ENCODE measurements at regions not wholly inside any gene's neighbourhood (a gene's known extent, or its start where the extent isn't known, plus 50 kb on each side); places are given as distances from the start of the nearest gene placed in this dataset.

- no peaks in the 10 kb centered on the region for H3K9me2 ChIP-seq (ENCODE audit: insufficient read depth)
- ATAC-seq (no peak), DNase-seq (ENCODE audit: low read depth, low spot score) (no peak)
- ChIA-PET RAD21 (ENCODE audit: low non-redundant PET in 1 of 2, low total read pairs in 2 of 2, uncharacterized antibody in 2 of 2, unreplicated experiment in 2 of 2) (no interaction called here), CTCF (no interaction called here), POLR2A (no interaction called here)
- BruUV-seq (replicated peaks) = no TSS peak
- no peaks in the 10 kb centered on the region for H3K36me3 ChIP-seq (ENCODE audit: control insufficient read depth in 1 of 2, insufficient read depth in 2 of 2, low read length in 2 of 2)
- H3K27me3 ChIP-seq (ENCODE audit: insufficient read depth, low read length) = no peaks in the 10 kb centered on the region
- no peak overlapping the region for H3K4me2 ChIP-seq (ENCODE audit: low read length)
- H4K20me1 ChIP-seq (ENCODE audit: insufficient read depth) = no peaks in the 10 kb centered on the region
- H3K9me3 ChIP-seq (ENCODE audit: control insufficient read depth in 1 of 2, insufficient read depth in 1 of 2, low read depth in 1 of 2, low read length in 2 of 2) = no peaks in the 10 kb centered on the region; a peak in 1 of 4 replicates
- H2AFZ ChIP-seq (ENCODE audit: low read depth, low read length, poor library complexity, severe bottlenecking) = no peak overlapping the region
- TF ChIP-seq EZH2 (IDR thresholded peaks at IDR 0.05) (no peak), ZBTB33 (IDR thresholded peaks at IDR 0.05; ENCODE audit: extremely low read depth, insufficient replicate concordance, low read length) (no peak), CEBPB (IDR thresholded peaks at IDR 0.05; ENCODE audit: low read depth) (no peak), REST (IDR thresholded peaks at IDR 0.05; ENCODE audit: low read depth) (no peak), JUND (IDR thresholded peaks at IDR 0.05) (no peak), RAD21 (IDR thresholded peaks at IDR 0.05; ENCODE audit: low read depth) (no peak), SP1 (IDR thresholded peaks at IDR 0.05; ENCODE audit: low read depth) (no peak), SRF (IDR thresholded peaks at IDR 0.05; ENCODE audit: low read depth) (no peak), POLR2AphosphoS5 (IDR thresholded peaks at IDR 0.05; ENCODE audit: low read depth, low read length) (no peak), CBX3 (IDR thresholded peaks at IDR 0.05; ENCODE audit: low read depth) (no peak), SIN3A (IDR thresholded peaks at IDR 0.05; ENCODE audit: low read depth) (no peak), EGR1 (IDR thresholded peaks at IDR 0.05; ENCODE audit: low read depth) (no peak)
- H3K4me1 ChIP-seq (ENCODE audit: control insufficient read depth in 1 of 2, insufficient read depth in 2 of 2, low read length in 2 of 2) = no peaks in the 10 kb centered on the region
- intact Hi-C loops (cut with micrococcal nuclease) = no loop called here
- H3K9ac ChIP-seq (ENCODE audit: low read length) = no peak overlapping the region
- no peak overlapping the region for H3K27ac ChIP-seq (ENCODE audit: low read depth, low read length)
- H3K79me2 ChIP-seq (ENCODE audit: insufficient read depth, low read length) = no peaks in the 10 kb centered on the region
- H3K4me3 ChIP-seq (replicated peaks in 1 of 2; ENCODE audit: low read depth in 1 of 2, low read length in 2 of 2) = no peak overlapping the region
These were observed 56.3 kb upstream of the FAM3C start for GRCh38 chr7:121452389-121452788.
